H1 (cell line): ENCODE measurements at regions not wholly inside any gene's neighbourhood (a gene's known extent, or its start where the extent isn't known, plus 50 kb on each side); places are given as distances from the start of the nearest gene placed in this dataset.

ENCODE experiments used
- CTCF ChIA-PET: fragments of 300-600 bp; sonication (Branson Sonifier 250); formaldehyde crosslinking; loops from one replicate; lab custom pipeline; 2021; ENCODE audit not compliant: partially characterized antibody; lab: Charles Lee
- POLR2A ChIA-PET: fragments of 300-600 bp; sonication (Branson Sonifier 250); formaldehyde crosslinking; loops from one replicate; lab custom pipeline; 2021; ENCODE audit warnings: inconsistent platforms; ENCODE audit not compliant: partially characterized antibody; lab: Charles Lee
- DNase-seq, 2 experiments: peaks; one replicate each; pipeline versions ENCODE4 v3.0.0 to v3.0.0-alpha.2; 2010 to 2022; ENCODE audit warnings: low spot score in 2 of 2, low read depth in 1 of 2, mixed read lengths in 1 of 2
- FAIRE-seq: peaks from 2 replicates; lab custom pipeline; 2011; peaks lifted over from hg19 to GRCh38; lab: Jason Lieb, UNC
- H2AFZ ChIP-seq: 2 replicates; pipeline ENCODE4 v1.8.1; 2012; ENCODE audit warnings: low read length, inconsistent platforms
- H2AK5ac ChIP-seq: 2 replicates; pipeline ENCODE4 v1.6.1; 2013; ENCODE audit warnings: low read depth, low read length
- H2BK120ac ChIP-seq: replicated peaks from 2 replicates; pipeline ENCODE3; 2013; ENCODE audit warnings: low read depth, low read length, inconsistent platforms
- H2BK12ac ChIP-seq: 2 replicates; pipeline ENCODE4 v1.6.1; 2013; ENCODE audit warnings: low read depth, low read length
- H2BK15ac ChIP-seq: 2 replicates; pipeline ENCODE4 v1.6.1; 2013; ENCODE audit warnings: low read length
- H2BK20ac ChIP-seq: 2 replicates; pipeline ENCODE4 v1.6.1; 2013; ENCODE audit warnings: low read length
- H2BK5ac ChIP-seq: 2 replicates; pipeline ENCODE4 v1.6.1; 2013; ENCODE audit warnings: low read depth, low read length
- H3K14ac ChIP-seq: 2 replicates; pipeline ENCODE4 v1.6.1; 2013; ENCODE audit warnings: inconsistent platforms; ENCODE audit not compliant: insufficient read length
- H3K18ac ChIP-seq: 2 replicates; pipeline ENCODE4 v1.6.1; 2013; ENCODE audit warnings: low read length; ENCODE audit errors: extremely low read depth
- H3K23ac ChIP-seq: 2 replicates; pipeline ENCODE4 v1.6.1; 2013; ENCODE audit warnings: inconsistent platforms; ENCODE audit not compliant: insufficient read length
- H3K23me2 ChIP-seq: 2 replicates; pipeline ENCODE4 v1.6.1; 2013; ENCODE audit warnings: low read depth, low read length
- H3K27ac ChIP-seq: 2 replicates; pipeline ENCODE4 v1.6.1; 2011; ENCODE audit warnings: low read depth, low read length, inconsistent platforms
- H3K27me3 ChIP-seq, 4 experiments: replicated peaks in 1 of 4; 1 replicate in 1 of 4; 2 replicates in 3 of 4; pipeline versions ENCODE4 v1.6.1 to v1.8.1; 2011 to 2013; ENCODE audit warnings: low read length in 3 of 4, mild to moderate bottlenecking in 3 of 4, inconsistent platforms in 2 of 4, mixed read lengths in 2 of 4, moderate library complexity in 1 of 4; ENCODE audit not compliant: control insufficient read depth in 3 of 4, insufficient read depth in 3 of 4; ENCODE audit errors: extremely low read depth in 1 of 4
- H3K36me3 ChIP-seq, 4 experiments: 2 replicates each; pipeline versions ENCODE4 v1.6.1 to v1.8.1; 2011 to 2013; ENCODE audit warnings: mild to moderate bottlenecking in 4 of 4, low read length in 3 of 4, moderate library complexity in 2 of 4, control low read depth in 1 of 4, inconsistent platforms in 1 of 4; ENCODE audit not compliant: insufficient read depth in 4 of 4, control insufficient read depth in 2 of 4
- H3K4ac ChIP-seq: replicated peaks from 2 replicates; pipeline ENCODE3; 2013; ENCODE audit warnings: low read length, low read depth, mixed read lengths, inconsistent platforms; ENCODE audit not compliant: insufficient read length
- H3K4me1 ChIP-seq, 4 experiments: replicated peaks in 1 of 4; 1 replicate in 1 of 4; 2 replicates in 3 of 4; pipeline versions ENCODE4 v1.6.1 to v1.8.1; 2011 to 2013; ENCODE audit warnings: low read length in 3 of 4, inconsistent platforms in 2 of 4, mixed read lengths in 1 of 4; ENCODE audit not compliant: insufficient read depth in 4 of 4, control insufficient read depth in 3 of 4
- H3K4me2 ChIP-seq, 2 experiments: 2 replicates each; pipeline versions ENCODE4 v1.6.1 to v1.8.1; 2011 to 2013; ENCODE audit warnings: low read depth in 2 of 2, low read length in 2 of 2, control low read depth in 1 of 2, inconsistent platforms in 1 of 2, mild to moderate bottlenecking in 1 of 2; ENCODE audit not compliant: insufficient read depth in 1 of 2
- H3K4me3 ChIP-seq, 4 experiments: fragments of 200-600, 300-600 bp in 1 of 4; sonication (generic), shearing (Covaris generic), sonication (Bioruptor Twin) in 1 of 4; 2 replicates each; pipeline versions ENCODE4 v1.5.1 to v1.8.1; 2011 to 2016; ENCODE audit warnings: low read length in 4 of 4, low read depth in 3 of 4, control low read depth in 2 of 4, inconsistent platforms in 2 of 4, mild to moderate bottlenecking in 2 of 4, mixed read lengths in 1 of 4, moderate library complexity in 1 of 4; ENCODE audit not compliant: insufficient read depth in 2 of 4; ENCODE audit errors: extremely low read depth in 1 of 4
- H3K56ac ChIP-seq: replicated peaks from 2 replicates; pipeline ENCODE3; 2013; ENCODE audit warnings: low read depth, mild to moderate bottlenecking, mixed read lengths, low read length, inconsistent platforms; ENCODE audit not compliant: insufficient read length
- H3K79me1 ChIP-seq: 2 replicates; pipeline ENCODE4 v1.6.1; 2013; ENCODE audit warnings: low read depth, low read length, control low read depth
- H3K79me2 ChIP-seq, 2 experiments: 2 replicates each; pipeline versions ENCODE4 v1.6.1 to v1.8.1; 2012 to 2013; ENCODE audit warnings: low read length in 2 of 2, mild to moderate bottlenecking in 2 of 2, inconsistent platforms in 1 of 2; ENCODE audit not compliant: insufficient read depth in 2 of 2, control insufficient read depth in 1 of 2
- H3K9ac ChIP-seq, 4 experiments: replicated peaks in 1 of 4; 1 replicate in 1 of 4; 2 replicates in 3 of 4; pipeline versions ENCODE4 v1.6.1 to v1.8.1; 2011 to 2013; ENCODE audit warnings: low read depth in 3 of 4, low read length in 3 of 4, control low read depth in 2 of 4, mild to moderate bottlenecking in 2 of 4, moderate library complexity in 2 of 4, inconsistent platforms in 1 of 4; ENCODE audit errors: extremely low read depth in 1 of 4
- H3K9me3 ChIP-seq, 2 experiments: 2 replicates each; pipeline versions ENCODE4 v1.6.1 to v1.8.1; 2012 to 2013; ENCODE audit warnings: mild to moderate bottlenecking in 2 of 2, moderate library complexity in 2 of 2, control low read depth in 1 of 2, inconsistent platforms in 1 of 2, low read depth in 1 of 2, low read length in 1 of 2, mixed read lengths in 1 of 2; ENCODE audit not compliant: insufficient read depth in 2 of 2
- H4K20me1 ChIP-seq, 2 experiments: replicated peaks in 1 of 2; 2 replicates each; pipeline versions ENCODE3 to v1.8.1; 2011 to 2013; ENCODE audit warnings: inconsistent platforms in 2 of 2, low read length in 2 of 2, mild to moderate bottlenecking in 1 of 2; ENCODE audit not compliant: insufficient read depth in 2 of 2, control insufficient read depth in 1 of 2
- H4K5ac ChIP-seq: 2 replicates; pipeline ENCODE4 v1.6.1; 2013; ENCODE audit warnings: low read length, low read depth, mixed read lengths, inconsistent platforms; ENCODE audit not compliant: insufficient read length
- H4K8ac ChIP-seq: 2 replicates; pipeline ENCODE4 v1.8.0; 2013; ENCODE audit warnings: mild to moderate bottlenecking, moderate library complexity, low read length, inconsistent platforms; ENCODE audit not compliant: insufficient read depth; ENCODE audit errors: extremely low read depth
- H4K91ac ChIP-seq: replicated peaks from 2 replicates; pipeline ENCODE3; 2013; ENCODE audit warnings: low read length, mixed read lengths, inconsistent platforms; ENCODE audit not compliant: insufficient read length
- ASH2L ChIP-seq: fragments of 200-600, 300-600 bp; sonication (generic); IDR thresholded peaks from one replicate; pipeline ENCODE4 v1.7.1; 2017; ENCODE audit warnings: low read length
- CEBPB ChIP-seq: IDR thresholded peaks from 2 replicates; pipeline ENCODE4 v1.6.1; 2012; ENCODE audit warnings: low read depth, low read length
- CHD1 ChIP-seq: IDR thresholded peaks from 2 replicates; pipeline ENCODE4 v1.6.1; 2012; ENCODE audit warnings: low read depth, low read length, improper control_type of control experiment
- CHD2 ChIP-seq: IDR thresholded peaks from 2 replicates; pipeline ENCODE4 v1.6.1; 2012; ENCODE audit warnings: low read length, improper control_type of control experiment
- CTBP2 ChIP-seq: IDR thresholded peaks from 2 replicates; pipeline ENCODE4 v1.7.0; 2011; ENCODE audit warnings: borderline replicate concordance, mild to moderate bottlenecking, moderate library complexity, mixed read lengths, low read length; ENCODE audit not compliant: insufficient read depth, insufficient read length
- RNF2 ChIP-seq: fragments of 200-900, 300-1000 bp; sonication (generic); IDR thresholded peaks from 2 replicates; pipeline ENCODE4 v1.7.1; 2016; ENCODE audit warnings: borderline replicate concordance, low read depth, mild to moderate bottlenecking, antibody characterized with exemption, low read length; ENCODE audit not compliant: poor library complexity, severe bottlenecking; ENCODE audit errors: missing control alignments
- RXRA ChIP-seq: IDR thresholded peaks from 2 replicates; pipeline ENCODE4 v1.6.1; 2011; ENCODE audit warnings: low read depth, mild to moderate bottlenecking, low read length, moderate library complexity; ENCODE audit not compliant: insufficient read depth
- SAP30 ChIP-seq: fragments of 300-600 bp; sonication (generic); IDR thresholded peaks from 2 replicates; pipeline ENCODE4 v1.7.1; 2012; ENCODE audit warnings: low read length, moderate library complexity, mild to moderate bottlenecking, inconsistent platforms; ENCODE audit not compliant: insufficient read depth, insufficient replicate concordance
- SIX5 ChIP-seq: IDR thresholded peaks from 2 replicates; pipeline ENCODE4 v1.6.1; 2011; ENCODE audit warnings: mild to moderate bottlenecking, low read depth, low read length
- TBP ChIP-seq: IDR thresholded peaks from 2 replicates; pipeline ENCODE4 v1.6.1; 2011; ENCODE audit warnings: low read depth, low read length, improper control_type of control experiment
- ZNF274 ChIP-seq: IDR thresholded peaks from 2 replicates; pipeline ENCODE4 v1.7.0; 2012; ENCODE audit warnings: low read length, borderline replicate concordance; ENCODE audit errors: extremely low read depth

DNA sequence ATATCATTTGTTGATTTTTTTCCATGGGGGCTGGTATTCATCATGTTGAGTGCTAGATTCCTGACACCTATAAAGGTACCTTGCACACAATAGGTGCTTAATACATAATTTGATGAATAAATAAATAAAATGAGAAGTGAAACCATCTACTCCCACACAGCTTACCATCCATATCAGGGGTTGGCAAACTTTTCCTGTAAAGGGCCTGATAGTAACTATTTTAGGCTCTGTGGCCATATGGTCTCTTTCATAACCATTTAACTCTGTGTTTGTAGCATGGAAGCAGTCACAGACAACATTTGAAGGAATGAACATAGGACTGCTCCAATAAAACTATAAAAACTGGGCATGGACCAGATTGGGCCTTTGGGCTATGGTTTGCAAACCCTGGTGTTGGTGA lies 100.3 kb downstream of the GCNT1 start:
- no peak for FAIRE-seq
- Histone ChIP-seq H3K23me2 (no peaks in the 10 kb centered on the region), H4K8ac (no peak overlapping the region), H2AFZ (no peak overlapping the region), H3K4me2 (no peak overlapping the region), H3K36me3 (no peaks in the 10 kb centered on the region), H3K56ac (no peak overlapping the region), H2BK12ac (no peak overlapping the region), H3K4me1 (0 out of 7 replicates have a peak, but pooled peaks cover 0 to 2% (median 0%) of the 10 kb centered on the region in 4 experiments), H3K18ac (no peak overlapping the region), H4K5ac (no peak overlapping the region), H2BK15ac (no peak overlapping the region), H2BK20ac (no peak overlapping the region), H3K14ac (no peak overlapping the region), H2BK5ac (no peak overlapping the region), H2BK120ac (no peak overlapping the region), H4K91ac (no peak overlapping the region), H4K20me1 (no peaks in the 10 kb centered on the region), H3K79me1 (no peaks in the 10 kb centered on the region), H3K9ac (no peak overlapping the region), H3K79me2 (no peaks in the 10 kb centered on the region), H3K9me3 (no peaks in the 10 kb centered on the region; a peak in 2 of 4 replicates), H3K27me3 (no peaks in the 10 kb centered on the region), H3K4ac (no peak overlapping the region), H3K23ac (no peak overlapping the region), H2AK5ac (no peak overlapping the region), H3K27ac (no peak overlapping the region), H3K4me3 (no peak overlapping the region)
- no peak for TF ChIP-seq ZNF274
- no peak for TF ChIP-seq SAP30
- TF ChIP-seq CEBPB: no peak
- TF ChIP-seq CHD2: no peak
- TF ChIP-seq CHD1: no peak
- TF ChIP-seq RXRA: no peak
- no peak for TF ChIP-seq TBP
- TF ChIP-seq CTBP2: no peak
- no peak for TF ChIP-seq RNF2
- TF ChIP-seq ASH2L: no peak
- TF ChIP-seq SIX5: no peak
- no peak for DNase-seq
- CTCF ChIA-PET: interaction anchor here (1.3 kb wide), 1 partner anchor 10 kb away, joined by 5 read pairs; no protein-coding TSS in a partner anchor
- POLR2A ChIA-PET: no interaction called here
